Endothelial cell of umbilical vein (primary cell): ENCODE measurements at regions not wholly inside any gene's neighbourhood (a gene's known extent, or its start where the extent isn't known, plus 50 kb on each side); places are given as distances from the start of the nearest gene placed in this dataset.

ENCODE experiments used
- BruUV-seq: library from RNA; stranded (reverse); fragments of 400-500 nt; replicated peaks from 2 replicates; lab custom pipeline; 2021; lab: Mats Ljungman, UMichigan
- CTCF ChIA-PET: fragments of 300-600, 350-600 bp; sonication (Branson Sonifier 250); formaldehyde crosslinking; loops from one replicate; lab custom pipeline; 2021; ENCODE audit warnings: antibody characterized with exemption, inconsistent platforms; lab: Charles Lee
- POLR2A ChIA-PET: fragments of 300-600, 350-600 bp; sonication (Branson Sonifier 250); formaldehyde crosslinking; loops from one replicate; lab custom pipeline; 2021; ENCODE audit warnings: antibody characterized with exemption, inconsistent platforms; lab: Charles Lee
- DNase-seq: peaks from one replicate; pipeline ENCODE4 v3.0.0-alpha.2; 2011; ENCODE audit warnings: low read depth, low spot score
- FAIRE-seq: peaks from 2 replicates; lab custom pipeline; 2011; peaks lifted over from hg19 to GRCh38; lab: Jason Lieb, UNC
- H2AFZ ChIP-seq: 2 replicates; pipeline ENCODE4 v1.6.0; 2012; ENCODE audit warnings: low read depth, low read length, control low read depth, inconsistent platforms
- H3K27ac ChIP-seq: 2 replicates; pipeline ENCODE4 v1.5.1; 2011; ENCODE audit warnings: low read depth, mild to moderate bottlenecking, control low read depth, low read length, moderate library complexity; ENCODE audit not compliant: insufficient read depth
- H3K27me3 ChIP-seq, 2 experiments: 2 replicates each; pipeline versions ENCODE4 v1.6.0 to v1.6.1; 2011; ENCODE audit warnings: low read length in 2 of 2, mixed read lengths in 1 of 2; ENCODE audit not compliant: control insufficient read depth in 2 of 2, insufficient read depth in 2 of 2
- H3K36me3 ChIP-seq, 2 experiments: 2 replicates in 1 of 2; 3 replicates in 1 of 2; pipeline ENCODE4 v1.5.1; 2011; ENCODE audit warnings: low read length in 2 of 2, mild to moderate bottlenecking in 1 of 2, moderate library complexity in 1 of 2; ENCODE audit not compliant: control insufficient read depth in 2 of 2, insufficient read depth in 2 of 2; ENCODE audit errors: extremely low read depth in 1 of 2
- H3K4me1 ChIP-seq: 3 replicates; pipeline ENCODE4 v1.5.1; 2011; ENCODE audit warnings: mild to moderate bottlenecking, low read length; ENCODE audit not compliant: control insufficient read depth, insufficient read depth; ENCODE audit errors: extremely low read depth
- H3K4me2 ChIP-seq: 2 replicates; pipeline ENCODE4 v1.6.1; 2011; ENCODE audit warnings: low read length, control low read depth, mixed read lengths; ENCODE audit not compliant: insufficient read depth
- H3K4me3 ChIP-seq, 3 experiments: fragments of 200-600 bp in 1 of 3; sonication (generic), shearing (Covaris generic) in 1 of 3; replicated peaks in 1 of 3; 2 replicates each; pipeline ENCODE4 v1.5.1; 2011 to 2016; ENCODE audit warnings: control low read depth in 3 of 3, low read length in 3 of 3, mild to moderate bottlenecking in 2 of 3, inconsistent platforms in 1 of 3, low read depth in 1 of 3, moderate library complexity in 1 of 3; ENCODE audit not compliant: insufficient read depth in 1 of 3
- H3K79me2 ChIP-seq: 2 replicates; pipeline ENCODE4 v1.6.0; 2012; ENCODE audit warnings: low read length, inconsistent platforms; ENCODE audit not compliant: control insufficient read depth, insufficient read depth
- H3K9ac ChIP-seq: replicated peaks from 2 replicates; pipeline ENCODE3; 2011; ENCODE audit warnings: low read length, control low read depth; ENCODE audit not compliant: insufficient read depth; ENCODE audit errors: extremely low read depth
- H3K9me1 ChIP-seq: replicated peaks from 3 replicates; pipeline ENCODE4 v1.6.0; 2011; ENCODE audit warnings: mild to moderate bottlenecking, low read length; ENCODE audit not compliant: control insufficient read depth, insufficient read depth; ENCODE audit errors: extremely low read depth
- H3K9me3 ChIP-seq: replicated peaks from 2 replicates; pipeline ENCODE4 v1.5.1; 2012; ENCODE audit warnings: low read length, inconsistent platforms; ENCODE audit not compliant: control insufficient read depth, insufficient read depth
- H4K20me1 ChIP-seq: replicated peaks from 2 replicates; pipeline ENCODE3; 2011; ENCODE audit warnings: mild to moderate bottlenecking, low read length; ENCODE audit not compliant: control insufficient read depth, insufficient read depth; ENCODE audit errors: extremely low read depth
- CTCF ChIP-seq, 2 donors: IDR thresholded peaks; 1 replicate in 1 of 2; 2 replicates in 1 of 2; pipeline ENCODE4 v1.5.1; 2011; ENCODE audit warnings: low read length in 2 of 2, mild to moderate bottlenecking in 2 of 2, moderate library complexity in 2 of 2, control low read depth in 1 of 2, inconsistent platforms in 1 of 2, low read depth in 1 of 2; ENCODE audit not compliant: insufficient read depth in 1 of 2; ENCODE audit errors: extremely low read depth in 1 of 2
- EZH2 ChIP-seq: IDR thresholded peaks from 2 replicates; pipeline ENCODE4 v1.6.1; 2012; ENCODE audit warnings: borderline replicate concordance, low read depth, mild to moderate bottlenecking, moderate library complexity, low read length, inconsistent platforms; ENCODE audit not compliant: severe bottlenecking
- FOS ChIP-seq: IDR thresholded peaks from 2 replicates; pipeline ENCODE4 v1.6.1; 2011; ENCODE audit warnings: mild to moderate bottlenecking, low read length, moderate library complexity, borderline replicate concordance; ENCODE audit not compliant: insufficient read depth
- GATA2 ChIP-seq: IDR thresholded peaks from 2 replicates; pipeline ENCODE4 v1.7.0; 2011; ENCODE audit warnings: low read depth, mild to moderate bottlenecking, moderate library complexity, mixed read lengths, low read length; ENCODE audit not compliant: insufficient read length, insufficient read depth
- JUN ChIP-seq: IDR thresholded peaks from 2 replicates; pipeline ENCODE4 v1.6.1; 2011; ENCODE audit warnings: borderline replicate concordance, low read depth; ENCODE audit not compliant: insufficient read length, insufficient read depth
- MYC ChIP-seq: IDR thresholded peaks from one replicate; pipeline ENCODE4 v1.6.1; 2011; ENCODE audit warnings: mild to moderate bottlenecking, low read depth, low read length
- POLR2A ChIP-seq: IDR thresholded peaks from 2 replicates; pipeline ENCODE4 v1.6.1; 2012; ENCODE audit warnings: low read depth, mild to moderate bottlenecking, control low read depth, low read length
- dilution Hi-C: fragments of 300-500 bp; cut with MboI; formaldehyde crosslinking; loops from one replicate; pipeline ENCODE4 v1.15.0; 2019; ENCODE audit warnings: low sequenced_read_pairs; ENCODE audit not compliant: extremely low pct_ligation_motif_present
- intact Hi-C: fragments of 100-400 bp; cut with micrococcal nuclease; formaldehyde crosslinking; loops from one replicate; pipeline ENCODE4 v1.10.0; 2022

- Histone ChIP-seq H3K9ac (no peak overlapping the region), H3K27ac (no peak overlapping the region), H2AFZ (no peak overlapping the region), H4K20me1 (no peaks in the 10 kb centered on the region), H3K79me2 (no peaks in the 10 kb centered on the region), H3K27me3 (no peaks in the 10 kb centered on the region), H3K36me3 (no peaks in the 10 kb centered on the region), H3K4me2 (no peak overlapping the region), H3K9me3 (no peaks in the 10 kb centered on the region), H3K4me1 (peaks cover 2% of the 10 kb centered on the region), H3K9me1 (no peaks in the 10 kb centered on the region), H3K4me3 (no peak overlapping the region)
- no peak for FAIRE-seq
- dilution Hi-C loops (no loop called here), intact Hi-C loops (no loop called here)
- TF ChIP-seq JUN (no peak), POLR2A (no peak), EZH2 (no peak), CTCF (IDR thresholded peaks at IDR 0.05; ENCODE audit: extremely low read depth in 1 of 2, insufficient read depth in 1 of 2, low read depth in 1 of 2, low read length in 2 of 2) (no peak)
- BruUV-seq: no TSS peak
- ChIA-PET POLR2A (no interaction called here), CTCF (interaction anchor here (1.0 kb wide), 1 partner anchor 21 kb away, joined by 3 read pairs; no protein-coding TSS in a partner anchor)
- DNase-seq: no peak
Observed at GRCh38 chr7:26950889-26951288, 86.5 kb upstream of the SKAP2 start.

GRCh38 chr7:26949319-26949718 lies 84.9 kb upstream of the SKAP2 start:
- H3K4me1 ChIP-seq: peaks cover 2% of the 10 kb centered on the region
- no peak for FAIRE-seq
- dilution Hi-C loops (no loop called here), intact Hi-C loops (loop anchor here (5.0 kb wide), 1 partner anchor 57 kb away; no protein-coding TSS in a partner anchor)
- no peaks in the 10 kb centered on the region for H3K9me1 ChIP-seq
- no TSS peak for BruUV-seq
- no peak overlapping the region for H2AFZ ChIP-seq
- no peaks in the 10 kb centered on the region for H4K20me1 ChIP-seq
- H3K27ac ChIP-seq: no peak overlapping the region
- H3K9me3 ChIP-seq: no peaks in the 10 kb centered on the region
- TF ChIP-seq MYC (no peak), POLR2A (no peak), JUN (no peak), GATA2 (no peak), EZH2 (no peak), FOS (no peak)
- DNase-seq: no peak
- no peak overlapping the region for H3K4me3 ChIP-seq
- H3K79me2 ChIP-seq: no peaks in the 10 kb centered on the region
- H3K9ac ChIP-seq: no peak overlapping the region
- no peaks in the 10 kb centered on the region for H3K36me3 ChIP-seq
- no peak overlapping the region for H3K4me2 ChIP-seq
- ChIA-PET POLR2A (no interaction called here), CTCF (interaction anchor here (1.2 kb wide), 1 partner anchor 33 kb away, joined by 3 read pairs; no protein-coding TSS in a partner anchor)
- H3K27me3 ChIP-seq: no peaks in the 10 kb centered on the region
